Tibial artery (tissue), 4 donors: ENCODE measurements at regions not wholly inside any gene's neighbourhood (a gene's known extent, or its start where the extent isn't known, plus 50 kb on each side); places are given as distances from the start of the nearest gene placed in this dataset.

Experiments used
- DNase-seq, 2 donors: peaks; one replicate each; pipeline ENCODE4 v3.0.0-alpha.2; 2019
- H3K27ac ChIP-seq, 2 donors: fragments of 200-600 bp; sonication (generic) in 1 of 2; 1 replicate in 1 of 2; 2 replicates in 1 of 2; pipeline ENCODE4 v1.5.1; 2018 to 2019; ENCODE audit warnings: mild to moderate bottlenecking in 1 of 2
- H3K27me3 ChIP-seq, 2 donors: fragments of 200-600 bp; sonication (generic) in 1 of 2; one replicate each; pipeline versions ENCODE4 v1.5.1 to v1.6.0; 2016 to 2019
- H3K36me3 ChIP-seq, 3 donors: fragments of 200-600 bp; sonication (generic) in 2 of 3; one replicate each; pipeline ENCODE4 v1.5.1; 2016 to 2019; ENCODE audit warnings: mild to moderate bottlenecking in 2 of 3
- H3K4me1 ChIP-seq, 4 donors: fragments of 200-600 bp; sonication (generic) in 2 of 4; 1 replicate in 3 of 4; 2 replicates in 1 of 4; pipeline ENCODE4 v1.5.1; 2016 to 2019
- H3K4me3 ChIP-seq, 2 donors: fragments of 200-600 bp; sonication (generic) in 1 of 2; 1 replicate in 1 of 2; 2 replicates in 1 of 2; pipeline ENCODE4 v1.5.1; 2018 to 2019; ENCODE audit warnings: mild to moderate bottlenecking in 2 of 2
- H3K9me3 ChIP-seq, 3 donors: fragments of 200-600 bp; sonication (generic) in 1 of 3; one replicate each; pipeline ENCODE4 v1.5.1; 2016 to 2019
- intact Hi-C: fragments of 100-400 bp; cut with DNase I; formaldehyde crosslinking; loops from one replicate; pipeline ENCODE4 v1.15.0; 2023; ENCODE audit warnings: low total_unique reads
- TF ChIP-seq, protein P1 (sequence below), 2 experiments: fragments of 200-600 bp in 1 of 2; fragments of 450-650 bp in 1 of 2; IDR thresholded peaks; one replicate each; pipeline ENCODE4 v1.5.1; 2017 to 2019; ENCODE audit warnings: antibody characterized with exemption in 2 of 2, mild to moderate bottlenecking in 1 of 2, moderate library complexity in 1 of 2

DNA sequence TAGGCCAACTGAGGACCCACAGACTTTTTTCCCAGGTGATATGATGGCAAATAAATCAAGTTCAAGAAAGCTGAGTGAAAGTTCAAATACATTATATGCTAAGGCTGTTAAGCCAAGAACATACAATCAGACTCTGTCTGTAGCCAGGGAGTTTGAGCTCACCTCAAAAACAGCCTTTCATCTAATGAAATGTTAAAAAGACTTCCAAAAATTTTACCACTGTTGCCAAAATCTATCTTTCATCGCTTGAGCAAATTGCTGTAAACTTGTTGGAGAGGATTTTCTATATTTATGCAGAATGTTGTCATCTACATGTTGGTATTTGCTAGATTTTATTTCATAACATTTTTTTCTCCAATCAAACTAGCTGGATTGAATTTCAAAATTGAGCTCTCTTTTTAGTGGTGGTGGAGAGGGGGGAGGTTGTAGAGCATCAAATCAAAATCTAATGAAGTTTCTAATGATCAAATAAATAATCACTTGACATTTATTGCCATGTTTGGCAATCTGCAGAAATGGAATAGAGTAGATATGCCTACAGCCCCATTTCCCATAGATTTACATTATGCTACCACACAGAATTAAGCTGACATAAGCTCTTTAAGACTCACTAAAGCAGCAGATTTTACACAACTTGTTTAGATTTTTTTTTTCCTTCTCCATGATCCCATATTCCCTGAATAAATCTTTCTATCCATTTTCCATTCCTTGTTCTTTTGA is 828.9 kb upstream of the ZNF608 start:
- no peaks in the 10 kb centered on the region for H3K36me3 ChIP-seq
- H3K4me1 ChIP-seq = peaks cover 0 to 23% (median 10%) of the 10 kb centered on the region in 4 donors
- no peaks in the 10 kb centered on the region for H3K9me3 ChIP-seq
- TF ChIP-seq, protein P1, sequence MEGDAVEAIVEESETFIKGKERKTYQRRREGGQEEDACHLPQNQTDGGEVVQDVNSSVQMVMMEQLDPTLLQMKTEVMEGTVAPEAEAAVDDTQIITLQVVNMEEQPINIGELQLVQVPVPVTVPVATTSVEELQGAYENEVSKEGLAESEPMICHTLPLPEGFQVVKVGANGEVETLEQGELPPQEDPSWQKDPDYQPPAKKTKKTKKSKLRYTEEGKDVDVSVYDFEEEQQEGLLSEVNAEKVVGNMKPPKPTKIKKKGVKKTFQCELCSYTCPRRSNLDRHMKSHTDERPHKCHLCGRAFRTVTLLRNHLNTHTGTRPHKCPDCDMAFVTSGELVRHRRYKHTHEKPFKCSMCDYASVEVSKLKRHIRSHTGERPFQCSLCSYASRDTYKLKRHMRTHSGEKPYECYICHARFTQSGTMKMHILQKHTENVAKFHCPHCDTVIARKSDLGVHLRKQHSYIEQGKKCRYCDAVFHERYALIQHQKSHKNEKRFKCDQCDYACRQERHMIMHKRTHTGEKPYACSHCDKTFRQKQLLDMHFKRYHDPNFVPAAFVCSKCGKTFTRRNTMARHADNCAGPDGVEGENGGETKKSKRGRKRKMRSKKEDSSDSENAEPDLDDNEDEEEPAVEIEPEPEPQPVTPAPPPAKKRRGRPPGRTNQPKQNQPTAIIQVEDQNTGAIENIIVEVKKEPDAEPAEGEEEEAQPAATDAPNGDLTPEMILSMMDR (IDR thresholded peaks at IDR 0.05) = no peak
- H3K4me3 ChIP-seq = no peak overlapping the region
- no peak for DNase-seq
- H3K27me3 ChIP-seq = no peaks in the 10 kb centered on the region
- intact Hi-C loops = no loop called here
- H3K27ac ChIP-seq = no peak overlapping the region

DNA sequence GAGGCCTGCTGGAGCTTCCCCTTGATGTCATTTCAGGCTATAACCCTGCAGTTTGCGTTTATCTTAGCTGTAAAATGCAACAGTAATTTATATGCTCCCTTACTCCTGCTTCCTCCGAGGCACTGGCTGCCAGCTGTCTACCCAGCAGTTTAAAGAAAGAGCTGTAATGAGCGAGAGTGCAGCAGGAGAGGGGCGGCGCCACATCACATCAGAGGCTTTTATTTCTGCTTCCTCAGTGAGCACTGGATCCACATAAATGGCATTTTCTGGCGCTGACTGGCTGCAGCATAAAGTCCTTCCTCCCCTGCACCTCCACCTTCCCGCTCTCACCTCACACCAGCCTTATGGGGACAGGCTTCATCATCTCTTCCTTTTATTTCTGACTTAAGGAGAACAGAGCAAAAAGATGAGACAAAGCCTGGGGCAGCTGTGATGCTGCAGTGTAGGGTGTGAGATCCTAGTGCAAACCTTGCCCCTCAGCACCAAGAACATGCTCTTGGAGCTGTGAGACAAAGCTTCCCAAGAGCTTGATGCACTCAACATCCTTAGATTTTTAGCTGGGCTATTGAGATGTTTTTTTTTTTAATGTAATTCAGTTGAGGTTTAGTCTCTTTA is 829.6 kb upstream of the ZNF608 start:
- H3K27ac ChIP-seq = no peak overlapping the region

DNA sequence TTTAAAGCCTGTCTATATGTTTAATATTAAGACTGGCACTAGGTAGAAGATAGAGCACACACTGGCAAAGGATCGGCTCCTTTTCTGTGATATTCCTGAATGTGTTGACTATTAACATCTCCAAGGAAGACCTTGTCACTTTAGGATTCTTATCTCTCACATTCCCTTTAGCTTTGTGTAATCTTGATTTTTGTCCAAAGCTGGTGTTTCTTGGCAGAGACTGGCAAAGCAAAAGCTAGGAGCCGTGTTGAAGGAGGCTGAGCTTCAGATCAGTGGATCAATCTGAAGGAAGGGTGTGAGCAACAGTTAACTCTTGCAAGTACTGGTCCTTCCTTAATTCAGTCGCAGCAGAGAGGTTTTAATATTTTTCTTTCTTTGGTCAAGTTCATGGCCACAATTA is 830.4 kb upstream of the ZNF608 start:
- no peaks in the 10 kb centered on the region for H3K27me3 ChIP-seq
- peaks cover 0 to 30% (median 10%) of the 10 kb centered on the region in 4 donors for H3K4me1 ChIP-seq
- no peaks in the 10 kb centered on the region for H3K9me3 ChIP-seq
- DNase-seq = no peak
- TF ChIP-seq, protein P1 (IDR thresholded peaks at IDR 0.05) = no peak
- no peak overlapping the region for H3K4me3 ChIP-seq
- H3K36me3 ChIP-seq = no peaks in the 10 kb centered on the region
- intact Hi-C loops = no loop called here
- H3K27ac ChIP-seq = no peak overlapping the region

More for the DNA sequence above, 829.6 kb upstream of the ZNF608 start:
- TF ChIP-seq, protein P1 (IDR thresholded peaks at IDR 0.05) = no peak
- Histone ChIP-seq H3K27me3 (no peaks in the 10 kb centered on the region), H3K4me3 (no peak overlapping the region), H3K9me3 (no peaks in the 10 kb centered on the region), H3K4me1 (peaks cover 0 to 23% (median 10%) of the 10 kb centered on the region in 4 donors), H3K36me3 (no peaks in the 10 kb centered on the region)
- intact Hi-C loops = no loop called here
- DNase-seq = no peak

DNA sequence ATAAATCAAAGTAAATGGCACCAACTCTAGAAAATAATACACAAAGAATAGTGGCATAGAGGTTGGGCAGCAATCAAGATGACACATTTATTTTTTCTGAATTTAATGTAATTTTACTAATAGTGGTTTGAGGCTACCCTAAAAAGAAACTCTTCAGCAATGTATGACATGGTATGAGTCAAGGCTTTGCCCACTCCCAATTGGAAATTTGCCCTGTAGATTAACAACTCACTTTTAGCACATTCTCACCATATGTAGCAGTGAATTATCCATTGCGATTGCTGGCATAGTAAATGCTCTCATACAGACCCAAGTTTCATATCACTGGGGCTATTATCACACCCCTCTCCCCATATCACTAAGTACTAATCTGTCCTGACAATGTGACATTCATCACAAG is 832.1 kb upstream of the ZNF608 start:
- H3K4me3 ChIP-seq = no peak overlapping the region
- TF ChIP-seq, protein P1 (IDR thresholded peaks at IDR 0.05) = no peak
- no peaks in the 10 kb centered on the region for H3K27me3 ChIP-seq
- intact Hi-C loops = no loop called here
- H3K9me3 ChIP-seq = no peaks in the 10 kb centered on the region
- H3K27ac ChIP-seq = no peak overlapping the region
- DNase-seq = no peak
- H3K4me1 ChIP-seq = peaks cover 0 to 47% (median 14%) of the 10 kb centered on the region in 4 donors
- no peaks in the 10 kb centered on the region for H3K36me3 ChIP-seq

DNA sequence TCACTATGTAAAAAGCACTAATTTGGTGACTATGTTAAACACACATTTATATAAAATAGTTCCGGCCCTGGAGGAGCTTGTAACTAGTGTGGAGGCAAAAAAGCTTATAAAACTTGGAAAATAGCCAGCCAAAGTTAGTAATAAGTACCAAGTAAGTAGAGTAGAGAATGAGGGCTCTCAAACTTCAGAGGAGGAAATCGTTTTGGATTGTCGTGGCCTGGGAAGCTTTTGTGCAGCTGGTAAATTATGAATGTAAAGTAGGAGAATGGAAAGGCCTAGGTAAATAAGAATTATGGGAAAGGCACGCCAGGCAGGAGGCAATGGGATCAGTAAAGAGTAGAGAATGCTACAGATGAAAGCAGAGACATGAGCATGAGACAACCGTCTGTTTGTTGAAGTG is 832.7 kb upstream of the ZNF608 start:
- Histone ChIP-seq H3K4me3 (no peak overlapping the region), H3K27ac (no peak overlapping the region), H3K27me3 (no peaks in the 10 kb centered on the region), H3K4me1 (peaks cover 0 to 52% (median 20%) of the 10 kb centered on the region in 4 donors), H3K36me3 (no peaks in the 10 kb centered on the region), H3K9me3 (no peaks in the 10 kb centered on the region)
- DNase-seq = no peak
- TF ChIP-seq, protein P1 (IDR thresholded peaks at IDR 0.05) = no peak
- intact Hi-C loops = no loop called here
